ENCODE measurements at regions not wholly inside any gene's neighbourhood (a gene's known extent, or its start where the extent isn't known, plus 50 kb on each side); places are given as distances from the start of the nearest gene placed in this dataset.

DNA sequence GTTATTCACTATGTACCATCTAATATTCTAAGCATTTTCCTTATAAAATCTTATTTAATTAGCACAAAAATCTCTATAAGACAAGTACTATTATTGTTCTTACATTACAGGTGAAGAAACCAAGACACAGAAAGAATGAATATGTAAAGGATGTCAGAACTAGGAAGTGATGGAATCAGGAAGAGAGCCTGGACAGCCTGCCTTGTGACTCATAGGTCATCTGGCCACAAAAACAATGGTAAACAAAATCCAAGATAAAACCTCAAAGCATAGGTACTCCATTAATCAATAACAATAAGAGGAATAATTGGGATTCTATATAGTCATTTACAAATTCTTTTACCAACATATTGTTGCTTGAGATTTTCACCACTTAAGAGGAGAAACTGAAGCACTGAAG, 505.4 kb upstream of the PIK3C3 start:
- no peak for DNase-seq

DNA sequence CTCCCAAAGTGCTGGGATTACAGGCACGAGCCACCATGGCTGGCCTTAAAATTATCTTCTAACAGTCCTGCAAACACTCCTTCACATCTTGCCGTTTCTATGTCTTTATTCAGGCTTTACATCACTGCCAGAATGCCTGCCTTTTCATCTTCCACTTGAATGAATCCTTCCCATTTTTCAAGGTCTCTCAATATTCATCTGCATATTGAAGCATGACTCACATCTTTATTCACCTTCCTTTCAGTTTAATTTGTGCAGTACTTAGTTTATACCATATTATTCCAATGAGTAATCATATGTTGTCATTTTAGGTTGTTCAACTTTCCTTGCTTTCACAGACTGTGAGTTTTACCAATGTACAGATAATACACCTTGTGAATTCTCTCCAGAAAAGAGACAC, 510.1 kb upstream of the PIK3C3 start:
- DNase-seq, result no peak

- no peak for DNase-seq
Measured at GRCh38 chr18:41436772-41437171, 518.3 kb upstream of the PIK3C3 start.

DNA sequence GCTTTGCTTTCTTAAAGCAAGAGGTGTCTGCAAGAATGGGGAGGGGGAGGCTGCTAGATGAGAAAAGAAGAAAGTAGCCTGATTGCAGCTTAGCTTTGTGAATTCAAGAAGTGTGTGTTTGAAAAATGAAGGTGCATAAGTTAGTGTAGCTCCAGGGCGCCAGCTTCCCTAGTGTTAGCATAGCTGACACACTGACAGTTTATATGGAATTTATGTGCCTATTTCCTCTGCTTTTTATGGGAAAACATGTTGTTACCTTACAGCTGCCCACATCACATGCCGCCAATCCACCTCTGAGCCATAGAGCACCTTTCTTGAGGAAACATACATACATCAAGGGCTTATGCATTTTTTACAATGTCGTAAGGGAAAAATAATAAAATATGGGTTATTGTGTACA, 536.4 kb upstream of the PIK3C3 start:
- DNase-seq, result no peak

DNA sequence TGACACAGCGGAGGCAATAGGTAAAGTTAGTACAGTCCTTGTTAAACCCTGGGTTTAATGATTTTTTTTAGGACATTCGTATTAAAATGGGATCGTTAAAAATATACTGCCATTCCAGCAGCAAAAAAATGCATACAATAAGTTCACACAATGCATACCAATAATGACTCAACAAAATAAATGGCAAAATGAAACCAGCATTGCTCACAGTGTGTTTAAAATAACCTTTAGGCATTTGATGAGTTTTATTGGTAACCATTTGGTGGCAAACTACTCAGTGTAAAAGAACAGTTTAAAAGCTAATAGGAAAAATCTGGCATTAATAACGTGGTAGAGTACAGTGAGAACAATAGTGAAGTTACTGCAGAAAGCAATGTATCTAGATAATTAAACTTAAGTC, 539.0 kb upstream of the PIK3C3 start:
- no peak for DNase-seq

DNA sequence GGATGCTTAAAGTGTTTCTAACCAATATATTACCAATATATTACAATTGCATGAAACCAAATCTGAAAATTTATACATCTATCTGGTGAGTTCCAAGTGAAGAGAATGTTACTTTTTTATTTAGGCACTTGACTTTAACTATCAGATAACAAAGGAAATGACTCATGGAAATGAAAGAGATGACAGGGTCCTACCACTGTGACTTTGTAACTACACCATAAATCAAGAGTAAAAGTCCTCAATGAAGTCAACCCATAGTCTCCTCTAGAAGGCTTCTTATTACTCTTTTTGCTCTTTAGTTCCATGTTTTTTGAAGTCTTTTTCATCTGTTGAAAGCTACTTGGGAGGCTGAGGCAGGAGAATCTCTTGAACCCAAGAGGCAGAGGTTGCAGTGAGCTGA, 545.0 kb upstream of the PIK3C3 start:
- no peak for DNase-seq

GRCh38 chr18:41406834-41407233, 548.2 kb upstream of the PIK3C3 start:
- DNase-seq, result no peak

GRCh38 chr18:41396861-41397260, 558.2 kb upstream of the PIK3C3 start:
- DNase-seq, result no peak

DNA sequence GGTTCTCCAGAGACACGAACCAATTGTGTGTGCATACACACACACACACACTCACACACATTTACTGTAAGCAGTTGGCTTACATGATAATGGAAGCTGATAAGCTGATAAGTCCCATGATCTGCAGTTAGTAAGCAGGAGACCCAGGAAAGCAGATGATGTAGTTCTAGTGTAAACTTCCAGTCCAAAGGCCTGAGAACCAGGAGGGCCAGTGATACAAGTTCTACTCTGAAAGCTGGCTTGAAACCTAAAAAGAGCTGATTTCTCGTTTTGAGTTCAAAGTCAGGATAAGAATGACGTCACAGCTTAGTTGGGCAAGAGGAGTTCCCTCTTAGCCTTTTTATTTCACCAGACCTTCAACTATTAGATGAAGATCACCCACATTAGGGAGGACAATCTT, 558.8 kb upstream of the PIK3C3 start:
- DNase-seq, result no peak

DNA sequence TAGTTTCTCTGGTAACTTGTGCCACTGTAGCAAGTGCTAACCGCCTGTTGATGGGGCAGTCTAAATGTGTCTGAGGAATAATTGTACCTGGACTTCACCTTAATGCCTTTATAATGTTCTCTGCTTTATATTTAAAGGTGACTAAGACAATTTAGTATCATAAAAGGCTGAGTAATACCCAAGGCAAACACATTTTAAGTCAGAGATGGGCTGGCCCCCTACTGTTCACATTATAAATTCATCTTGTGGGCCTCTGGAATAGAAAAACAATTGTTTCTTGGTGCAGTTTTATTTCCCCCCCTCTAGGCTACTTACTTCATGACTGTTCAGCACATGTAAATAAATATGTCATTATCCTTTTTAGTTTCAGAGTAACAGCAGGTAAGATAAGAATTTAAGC, 559.3 kb upstream of the PIK3C3 start:
- no peak for DNase-seq

- DNase-seq, result no peak
Measured at GRCh38 chr18:41391616-41392595, 563.1 kb upstream of the PIK3C3 start.

DNA sequence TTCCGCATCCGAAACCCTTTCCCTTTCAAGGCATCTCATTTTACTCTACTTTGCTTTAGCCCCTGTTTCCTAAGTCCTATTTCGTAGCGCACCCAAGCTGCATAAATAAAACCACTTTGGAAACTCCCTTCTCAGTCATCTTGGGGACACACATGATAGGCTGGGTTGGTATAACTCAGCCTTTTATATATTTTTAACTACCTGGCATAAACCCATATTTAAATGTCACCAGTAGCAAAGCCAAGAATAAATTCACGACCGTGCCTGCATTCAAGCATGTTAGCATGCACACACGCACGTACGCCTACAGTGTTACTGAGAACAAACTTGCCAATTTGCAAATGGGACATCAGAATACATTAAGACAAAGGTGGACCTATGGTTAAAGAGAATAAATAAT, 564.7 kb upstream of the PIK3C3 start:
- no peak for DNase-seq

DNA sequence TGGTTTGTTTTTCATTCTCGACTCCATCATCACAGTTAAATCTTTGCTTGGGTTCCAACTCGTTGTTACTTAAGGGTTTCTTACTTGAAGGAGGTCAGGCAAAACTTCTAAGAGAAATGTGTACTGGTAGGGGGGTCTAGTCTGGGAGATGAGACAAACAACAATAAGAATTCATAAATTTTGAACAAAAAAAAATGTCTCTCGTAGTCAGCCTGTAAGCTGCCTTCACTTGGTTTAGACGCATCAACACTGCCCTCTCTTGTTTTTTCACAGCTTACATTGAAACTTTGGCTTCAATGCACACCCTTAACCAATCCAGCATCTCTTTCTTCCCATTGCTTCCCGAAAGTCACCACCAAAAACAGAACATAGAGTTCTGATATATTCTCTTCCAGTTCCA, 576.4 kb upstream of the PIK3C3 start:
- no peak for DNase-seq

- DNase-seq, result no peak
Measured at GRCh38 chr18:41373612-41374011, 581.4 kb upstream of the PIK3C3 start.

- DNase-seq, result no peak
Measured at GRCh38 chr18:41372046-41372665, 582.9 kb upstream of the PIK3C3 start.

DNA sequence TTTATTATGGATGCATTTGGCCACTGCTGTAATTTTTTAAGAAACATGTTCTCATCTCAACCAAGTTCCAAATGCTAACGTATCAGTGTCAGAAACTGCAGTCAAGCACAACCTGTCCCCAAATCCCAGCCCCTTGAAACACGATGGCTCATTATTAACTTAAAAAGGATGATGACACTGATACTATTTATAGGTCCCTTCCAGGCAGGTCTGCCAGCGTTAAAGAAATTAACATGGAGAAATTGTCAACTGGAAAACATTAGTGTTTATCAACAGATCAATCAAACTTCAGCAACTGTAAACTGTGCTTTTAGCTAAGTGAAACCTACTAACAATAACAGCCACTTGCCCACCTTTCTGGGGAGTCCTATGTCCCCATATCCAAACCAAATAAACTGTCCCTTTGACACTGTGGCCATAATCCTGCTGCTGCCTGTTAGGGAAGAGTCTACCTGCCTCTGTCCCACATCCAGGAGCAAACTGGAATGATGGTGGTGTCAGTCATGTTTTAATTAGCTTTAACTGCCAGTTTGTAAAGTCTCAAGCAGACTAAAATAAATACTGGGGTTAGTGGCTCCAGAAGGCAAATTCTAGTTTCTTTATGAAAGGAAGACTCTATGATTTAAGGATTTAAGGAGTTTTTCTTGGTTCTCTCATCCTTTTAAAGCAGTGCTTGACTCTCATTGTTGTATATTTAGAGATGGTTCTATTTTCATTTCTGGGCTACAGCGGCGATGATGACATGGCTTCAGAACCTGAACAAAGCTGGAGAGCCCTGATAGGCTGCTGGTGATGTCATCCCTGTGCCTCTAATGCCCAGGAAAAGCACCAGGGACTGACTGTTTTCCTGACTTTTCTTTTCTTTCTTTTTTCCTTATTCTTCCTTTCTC, 583.6 kb upstream of the PIK3C3 start:
- no peak for DNase-seq

GRCh38 chr18:41370740-41371139, 584.3 kb upstream of the PIK3C3 start:
- no peak for DNase-seq

DNA sequence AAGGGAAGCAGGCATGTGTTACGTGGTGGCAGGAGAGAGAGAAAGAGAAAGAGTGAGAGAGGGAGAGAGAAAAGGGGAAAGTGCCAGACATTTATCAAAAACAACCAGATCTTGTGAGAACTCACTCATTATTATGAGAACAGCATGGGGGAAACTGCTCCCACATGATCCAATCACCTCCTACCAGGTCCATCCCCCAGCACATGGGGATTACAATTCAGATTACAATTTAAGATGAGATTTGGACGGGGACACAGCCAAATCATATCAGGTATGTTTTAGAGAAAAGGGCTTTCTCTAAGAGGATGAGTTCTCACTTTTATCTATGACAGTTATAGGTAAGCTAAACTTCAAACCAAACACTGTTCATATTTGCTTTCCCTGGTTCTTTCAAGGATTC, 597.3 kb upstream of the PIK3C3 start:
- no peak for DNase-seq

GRCh38 chr18:41353777-41354528, 601.1 kb upstream of the PIK3C3 start:
- DNase-seq, result no peak

DNA sequence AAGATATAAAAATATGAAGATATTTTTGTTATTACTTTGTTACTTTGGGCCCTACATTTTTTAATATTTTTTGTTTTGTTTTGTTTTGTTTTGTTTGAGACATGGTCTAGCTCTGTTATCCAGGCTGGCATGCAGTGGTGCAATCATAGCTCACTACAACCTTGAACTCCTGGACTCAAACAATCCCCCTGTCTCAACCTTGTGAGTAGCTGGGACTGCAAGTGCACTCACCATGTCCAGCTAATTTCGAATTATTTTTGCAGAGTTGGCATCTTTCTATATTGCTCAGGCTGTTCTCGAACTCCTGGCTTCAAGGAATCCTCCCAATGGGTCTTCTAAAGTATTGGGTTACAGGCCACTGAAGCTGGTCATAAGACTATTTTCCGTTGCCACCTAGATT, 603.6 kb upstream of the PIK3C3 start:
- DNase-seq, result no peak

DNA sequence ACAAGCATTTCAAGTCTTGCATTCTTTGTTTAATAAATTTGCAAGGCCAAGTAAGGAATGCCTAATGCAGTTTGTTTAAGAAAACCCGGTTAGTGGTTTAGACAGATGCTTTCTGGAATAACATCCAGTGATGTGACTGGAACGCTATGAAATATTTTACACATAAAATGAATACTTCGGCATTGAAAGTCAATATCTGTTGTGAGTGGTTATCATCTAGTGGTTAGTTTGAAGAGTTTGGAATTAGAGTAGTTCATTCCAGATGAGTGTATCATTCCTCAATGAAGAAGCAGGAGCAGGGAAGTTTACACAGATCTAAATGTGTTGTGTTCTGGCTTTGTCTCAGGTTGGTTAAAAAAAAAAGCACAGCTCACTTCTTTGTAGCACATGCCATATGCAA, 608.0 kb upstream of the PIK3C3 start:
- DNase-seq, result no peak

DNA sequence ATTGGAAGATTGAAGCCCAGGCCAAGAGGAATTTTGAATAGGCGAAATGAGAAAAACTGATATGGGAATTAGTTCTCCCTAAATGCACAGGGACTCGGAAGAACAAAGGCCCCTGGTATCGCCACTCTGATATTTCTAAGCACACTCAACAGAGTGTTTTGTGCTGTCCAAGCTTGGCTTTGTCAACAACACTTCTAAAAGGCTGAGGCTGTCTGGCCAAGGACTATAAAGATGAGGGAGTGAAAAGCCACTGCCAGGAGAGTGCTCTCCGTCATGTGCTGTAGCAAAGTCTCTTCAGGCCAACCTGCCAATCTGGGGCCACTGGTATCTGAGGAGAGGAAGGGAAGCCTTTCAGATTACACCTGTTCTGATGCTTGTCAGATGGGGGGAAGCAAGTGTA, 611.2 kb upstream of the PIK3C3 start:
- DNase-seq, result no peak

GRCh38 chr18:41338341-41338740, 616.7 kb upstream of the PIK3C3 start:
- no peak for DNase-seq

All from stimulated activated CD4-positive, alpha-beta T cell treated with anti-CD3 and anti-CD28 coated beads, Interleukin-1b, Interleukin-23, amount 100 ng/mL, for 48 hours (primary cell).